HuH-7 (cell line): ENCODE measurements at regions not wholly inside any gene's neighbourhood (a gene's known extent, or its start where the extent isn't known, plus 50 kb on each side); places are given as distances from the start of the nearest gene placed in this dataset.

Experiments used
- DNase-seq: peaks from one replicate; pipeline ENCODE4 v3.0.0; 2011; ENCODE audit warnings: low spot score

GRCh38 chr18:73315381-73315780 lies 447.6 kb upstream of the NETO1 start:
- DNase-seq, result no peak

GRCh38 chr18:73313476-73313875 lies 445.7 kb upstream of the NETO1 start:
- DNase-seq, result no peak

- no peak for DNase-seq
Observed at GRCh38 chr18:73296686-73297085, 428.9 kb upstream of the NETO1 start.

GRCh38 chr18:73292156-73292555 lies 424.4 kb upstream of the NETO1 start:
- no peak for DNase-seq

- no peak for DNase-seq
Observed at GRCh38 chr18:73288813-73289212, 421.0 kb upstream of the NETO1 start.

GRCh38 chr18:73286584-73286983 lies 418.8 kb upstream of the NETO1 start:
- no peak for DNase-seq

- DNase-seq, result no peak
Observed at GRCh38 chr18:73283788-73284187, 416.0 kb upstream of the NETO1 start.

- no peak for DNase-seq
Observed at GRCh38 chr18:73283032-73283431, 415.2 kb upstream of the NETO1 start.

- DNase-seq, result no peak
Observed at GRCh38 chr18:73279498-73279897, 411.7 kb upstream of the NETO1 start.

GRCh38 chr18:73274812-73275621 lies 407.2 kb upstream of the NETO1 start:
- no peak for DNase-seq

GRCh38 chr18:73270920-73271634 lies 403.3 kb upstream of the NETO1 start:
- no peak for DNase-seq

GRCh38 chr18:73264562-73264921 lies 396.8 kb upstream of the NETO1 start:
- no peak for DNase-seq

GRCh38 chr18:73261923-73262322 lies 394.1 kb upstream of the NETO1 start:
- no peak for DNase-seq

GRCh38 chr18:73261243-73261642 lies 393.5 kb upstream of the NETO1 start:
- DNase-seq, result no peak

GRCh38 chr18:73258375-73259087 lies 390.7 kb upstream of the NETO1 start:
- no peak for DNase-seq

GRCh38 chr18:73254564-73254963 lies 386.8 kb upstream of the NETO1 start:
- no peak for DNase-seq

- DNase-seq, result no peak
Observed at GRCh38 chr18:73249030-73249429, 381.2 kb upstream of the NETO1 start.

- no peak for DNase-seq
Observed at GRCh38 chr18:73246763-73247162, 379.0 kb upstream of the NETO1 start.

- DNase-seq, result no peak
Observed at GRCh38 chr18:73245345-73245744, 377.6 kb upstream of the NETO1 start.

- DNase-seq, result no peak
Observed at GRCh38 chr18:73244401-73244800, 376.6 kb upstream of the NETO1 start.

- DNase-seq, result no peak
Observed at GRCh38 chr18:73240899-73241298, 373.1 kb upstream of the NETO1 start.

GRCh38 chr18:73235921-73236320 lies 368.1 kb upstream of the NETO1 start:
- no peak for DNase-seq

GRCh38 chr18:73235491-73235890 lies 367.7 kb upstream of the NETO1 start:
- DNase-seq, result no peak
